Lung (tissue), 12 donors: ENCODE measurements at regions not wholly inside any gene's neighbourhood (a gene's known extent, or its start where the extent isn't known, plus 50 kb on each side); places are given as distances from the start of the nearest gene placed in this dataset. TPM values are rescaled to one million over a fixed set of nuclear protein-coding genes. Genes with fewer than 3 reads are reported as not detected.

Source experiments
- ATAC-seq: fragments of 200-7000 bp; cut with Tn5 transposase; one replicate; pipeline ENCODE4 v1.9.1; 2020; ENCODE audit warnings: moderate number of reproducible peaks; ENCODE audit not compliant: insufficient read depth, low FRiP score
- DNase-seq, 3 donors: peaks; one replicate each; pipeline ENCODE4 v3.0.0-alpha.2; 2013 to 2017
- H3K27ac ChIP-seq, 2 donors: one replicate each; pipeline ENCODE4 v1.5.1; 2013; ENCODE audit warnings: mild to moderate bottlenecking in 2 of 2, moderate library complexity in 2 of 2, control low read depth in 1 of 2, inconsistent platforms in 1 of 2, low read depth in 1 of 2, low read length in 1 of 2
- H3K27me3 ChIP-seq, 3 donors: one replicate each; pipeline ENCODE4 v1.5.1; 2013; ENCODE audit warnings: low read length in 2 of 3; ENCODE audit not compliant: control insufficient read depth in 3 of 3, insufficient read depth in 3 of 3
- H3K36me3 ChIP-seq, 4 donors: one replicate each; pipeline ENCODE4 v1.5.1; 2013; ENCODE audit warnings: low read length in 4 of 4, mild to moderate bottlenecking in 1 of 4, moderate library complexity in 1 of 4; ENCODE audit not compliant: control insufficient read depth in 4 of 4, insufficient read depth in 4 of 4
- H3K4me1 ChIP-seq, 5 donors: one replicate each; pipeline ENCODE4 v1.5.1; 2013; ENCODE audit warnings: low read length in 5 of 5, mild to moderate bottlenecking in 2 of 5, moderate library complexity in 1 of 5; ENCODE audit not compliant: control insufficient read depth in 5 of 5, insufficient read depth in 5 of 5
- H3K4me3 ChIP-seq: one replicate; pipeline ENCODE4 v1.5.1; 2013; ENCODE audit warnings: mild to moderate bottlenecking, control low read depth, moderate library complexity
- H3K9ac ChIP-seq, 2 donors: one replicate each; pipeline ENCODE4 v1.5.1; 2013; ENCODE audit warnings: low read length in 2 of 2, control low read depth in 1 of 2; ENCODE audit not compliant: insufficient read depth in 1 of 2
- H3K9me3 ChIP-seq, 4 donors: one replicate each; pipeline ENCODE4 v1.5.1; 2013; ENCODE audit warnings: low read length in 3 of 4, mild to moderate bottlenecking in 1 of 4, moderate library complexity in 1 of 4; ENCODE audit not compliant: control insufficient read depth in 4 of 4, insufficient read depth in 3 of 4
- CTCF ChIP-seq: IDR thresholded peaks from 2 replicates; pipeline ENCODE4 v1.5.1; 2012; ENCODE audit warnings: mild to moderate bottlenecking; ENCODE audit errors: control extremely low read depth, extremely low read depth
- WGBS, 2 donors: extraction: QIAGEN DNeasy Blood & Tissue Kit; methylation state at CpG; one replicate each; pipeline ENCODE4 v1.1.7; 2013; 5-methylcytosine and 5-hydroxymethylcytosine counted together
- small RNA-seq: library from RNA; depleted of rRNA; stranded (forward); fragments of <200 nt; gene quantifications from one replicate; pipeline ENCODE3, GENCODE V24; 2014; ENCODE audit warnings: low replicate concordance
- donor health status: control.
- donor health status: control.
- donor health status: Bipolar disorder and iron deficiency.
- donor health status: healthy.
- donor health status: DM: yes; HTN: yes; CAD: no.

DNA sequence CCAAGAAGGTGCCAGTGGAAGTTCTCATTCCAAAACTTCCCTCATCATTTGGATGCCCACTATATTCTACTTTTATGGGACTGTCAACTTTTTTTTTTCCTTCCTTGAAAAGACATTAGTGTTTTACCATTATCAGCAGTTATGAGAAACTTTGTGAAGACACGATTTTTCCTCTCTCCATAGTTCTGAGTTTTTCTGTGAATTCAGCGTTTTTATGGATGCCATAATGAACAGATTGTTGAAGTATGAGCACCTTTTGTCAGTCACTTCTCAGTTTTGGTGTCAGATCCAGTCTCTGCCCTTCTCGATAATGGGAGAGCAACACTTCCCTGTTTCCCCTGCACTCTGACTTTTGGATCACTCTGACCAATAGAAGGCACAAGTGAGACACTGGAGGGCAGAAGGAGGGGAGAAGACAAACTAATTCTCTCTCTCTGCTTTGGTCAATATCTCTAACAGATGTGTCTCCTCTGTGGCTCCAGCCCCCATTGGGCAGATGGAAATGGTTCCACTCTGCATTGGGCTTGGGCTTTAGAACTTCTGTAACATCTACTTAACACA, 53.5 kb upstream of the FN1 start:
- DNase-seq (no peak), ATAC-seq (no peak)
- H3K4me1 ChIP-seq, result no peaks in the 10 kb centered on the region
- no peaks in the 10 kb centered on the region for H3K36me3 ChIP-seq
- TF ChIP-seq CTCF, result no peak
- no peak overlapping the region for H3K4me3 ChIP-seq
- no peaks in the 10 kb centered on the region for H3K27me3 ChIP-seq
- H3K9me3 ChIP-seq, result no peaks in the 10 kb centered on the region
- no peak overlapping the region for H3K27ac ChIP-seq
- no peak overlapping the region for H3K9ac ChIP-seq
- WGBS, 2 donors, result 86 to 90% methylated on average over 3 of the region's 3 CpGs

- H3K9ac ChIP-seq, result no peak overlapping the region
- 50 to 57% methylated on average over 4 of the region's 4 CpGs for WGBS, 2 donors
- H3K27ac ChIP-seq, result no peak overlapping the region
- H3K4me3 ChIP-seq, result no peak overlapping the region
- H3K4me1 ChIP-seq, result no peaks in the 10 kb centered on the region
- H3K36me3 ChIP-seq, result no peaks in the 10 kb centered on the region
- ATAC-seq (peak; percentile 47), DNase-seq (no peak)
- no peaks in the 10 kb centered on the region for H3K9me3 ChIP-seq
- no peaks in the 10 kb centered on the region for H3K27me3 ChIP-seq
- TF ChIP-seq CTCF, result no peak
Observed at GRCh38 chr2:215487002-215487372, 51.1 kb upstream of the FN1 start.

DNA sequence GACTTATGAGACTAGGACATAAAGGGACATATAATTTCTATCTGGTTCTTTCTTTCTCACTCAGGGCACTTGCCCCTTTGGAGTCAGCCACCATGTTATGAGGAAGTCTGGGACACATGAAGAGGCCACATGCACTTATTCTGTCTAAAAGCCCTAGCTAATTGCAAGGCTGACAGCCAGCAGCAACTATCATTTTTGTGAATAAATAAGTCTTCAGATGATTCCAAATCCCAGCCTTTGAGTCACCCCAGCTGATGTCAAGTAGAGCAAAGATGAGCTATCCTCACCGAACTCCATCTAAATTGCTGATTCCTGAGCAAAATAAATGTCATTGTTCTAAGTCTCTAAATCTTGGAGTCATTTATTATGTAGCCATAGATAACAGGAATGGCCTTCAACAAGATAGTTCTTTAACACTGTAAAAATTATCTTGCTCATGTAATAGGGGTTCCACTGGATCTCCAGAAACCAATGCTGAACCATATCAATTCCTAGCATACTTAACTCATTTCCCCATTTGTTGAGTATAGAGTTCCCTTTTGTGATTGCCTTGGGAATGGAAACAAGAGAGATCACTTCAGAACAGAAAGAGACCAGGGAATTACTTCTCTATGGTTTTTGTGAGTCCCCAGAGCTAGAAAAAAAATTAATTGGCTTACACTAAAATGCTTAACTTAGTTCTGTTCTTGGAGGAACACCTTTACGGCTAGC, 50.6 kb upstream of the FN1 start:
- no peaks in the 10 kb centered on the region for H3K4me1 ChIP-seq

More for the DNA sequence above, 50.6 kb upstream of the FN1 start:
- ATAC-seq (no peak), DNase-seq (no peak)
- 82 to 91% methylated on average over 2 of the region's 2 CpGs for WGBS, 2 donors
- no peak for TF ChIP-seq CTCF
- Histone ChIP-seq H3K27me3 (no peaks in the 10 kb centered on the region), H3K36me3 (no peaks in the 10 kb centered on the region), H3K27ac (no peak overlapping the region), H3K9me3 (no peaks in the 10 kb centered on the region), H3K9ac (no peak overlapping the region), H3K4me3 (no peak overlapping the region)

Small RNA genes lying in the stretch of these regions (small RNA-seq; reads per million reads assigned to genes)
- not detected for gene AC093850.1
